Neural cell (in vitro differentiated cells): ENCODE measurements at regions not wholly inside any gene's neighbourhood (a gene's known extent, or its start where the extent isn't known, plus 50 kb on each side); places are given as distances from the start of the nearest gene placed in this dataset.

ENCODE experiments used
- EZH2 ChIP-seq: fragments of 200-600, 300-800 bp; shearing (Covaris generic), sonication (generic); IDR thresholded peaks from 2 replicates; pipeline ENCODE4 v1.6.1; 2014; ENCODE audit warnings: antibody characterized with exemption, low read length, borderline replicate concordance, mild to moderate bottlenecking; ENCODE audit not compliant: insufficient read depth, poor library complexity, severe bottlenecking
- POLR2AphosphoS5 ChIP-seq: IDR thresholded peaks from 2 replicates; pipeline ENCODE4 v1.6.1; 2012
- TF ChIP-seq, protein P1 (sequence below): IDR thresholded peaks from 2 replicates; pipeline ENCODE4 v1.6.1; 2012; ENCODE audit warnings: borderline replicate concordance
- TF ChIP-seq, protein P2 (sequence below): fragments of 450-650 bp; IDR thresholded peaks from 2 replicates; pipeline ENCODE4 v1.5.1; 2014; ENCODE audit warnings: antibody characterized with exemption, mild to moderate bottlenecking, moderate library complexity; ENCODE audit not compliant: poor library complexity, severe bottlenecking

DNA sequence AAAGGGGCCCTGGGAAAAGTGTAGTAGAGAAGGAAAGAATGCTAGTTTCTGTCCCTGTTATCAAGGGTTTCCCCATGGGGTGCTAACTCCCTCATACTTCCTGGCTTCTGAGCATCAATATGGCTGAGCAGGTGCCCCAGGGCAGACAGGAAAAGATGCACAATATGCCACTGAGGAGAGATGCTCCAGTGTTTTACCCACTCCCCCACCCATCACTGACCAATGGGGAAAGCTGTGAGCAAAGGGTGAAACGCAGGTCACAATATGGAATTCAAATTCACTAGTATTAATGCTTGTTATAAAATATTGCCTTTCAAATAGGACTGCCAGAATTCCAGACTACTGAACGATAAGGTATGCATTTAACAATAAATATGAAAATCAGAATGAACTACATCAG lies 187.5 kb upstream of the CTNNB1 start:
- TF ChIP-seq, protein P1, sequence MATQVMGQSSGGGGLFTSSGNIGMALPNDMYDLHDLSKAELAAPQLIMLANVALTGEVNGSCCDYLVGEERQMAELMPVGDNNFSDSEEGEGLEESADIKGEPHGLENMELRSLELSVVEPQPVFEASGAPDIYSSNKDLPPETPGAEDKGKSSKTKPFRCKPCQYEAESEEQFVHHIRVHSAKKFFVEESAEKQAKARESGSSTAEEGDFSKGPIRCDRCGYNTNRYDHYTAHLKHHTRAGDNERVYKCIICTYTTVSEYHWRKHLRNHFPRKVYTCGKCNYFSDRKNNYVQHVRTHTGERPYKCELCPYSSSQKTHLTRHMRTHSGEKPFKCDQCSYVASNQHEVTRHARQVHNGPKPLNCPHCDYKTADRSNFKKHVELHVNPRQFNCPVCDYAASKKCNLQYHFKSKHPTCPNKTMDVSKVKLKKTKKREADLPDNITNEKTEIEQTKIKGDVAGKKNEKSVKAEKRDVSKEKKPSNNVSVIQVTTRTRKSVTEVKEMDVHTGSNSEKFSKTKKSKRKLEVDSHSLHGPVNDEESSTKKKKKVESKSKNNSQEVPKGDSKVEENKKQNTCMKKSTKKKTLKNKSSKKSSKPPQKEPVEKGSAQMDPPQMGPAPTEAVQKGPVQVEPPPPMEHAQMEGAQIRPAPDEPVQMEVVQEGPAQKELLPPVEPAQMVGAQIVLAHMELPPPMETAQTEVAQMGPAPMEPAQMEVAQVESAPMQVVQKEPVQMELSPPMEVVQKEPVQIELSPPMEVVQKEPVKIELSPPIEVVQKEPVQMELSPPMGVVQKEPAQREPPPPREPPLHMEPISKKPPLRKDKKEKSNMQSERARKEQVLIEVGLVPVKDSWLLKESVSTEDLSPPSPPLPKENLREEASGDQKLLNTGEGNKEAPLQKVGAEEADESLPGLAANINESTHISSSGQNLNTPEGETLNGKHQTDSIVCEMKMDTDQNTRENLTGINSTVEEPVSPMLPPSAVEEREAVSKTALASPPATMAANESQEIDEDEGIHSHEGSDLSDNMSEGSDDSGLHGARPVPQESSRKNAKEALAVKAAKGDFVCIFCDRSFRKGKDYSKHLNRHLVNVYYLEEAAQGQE: no peak
- no peak for TF ChIP-seq EZH2
- TF ChIP-seq, protein P2, sequence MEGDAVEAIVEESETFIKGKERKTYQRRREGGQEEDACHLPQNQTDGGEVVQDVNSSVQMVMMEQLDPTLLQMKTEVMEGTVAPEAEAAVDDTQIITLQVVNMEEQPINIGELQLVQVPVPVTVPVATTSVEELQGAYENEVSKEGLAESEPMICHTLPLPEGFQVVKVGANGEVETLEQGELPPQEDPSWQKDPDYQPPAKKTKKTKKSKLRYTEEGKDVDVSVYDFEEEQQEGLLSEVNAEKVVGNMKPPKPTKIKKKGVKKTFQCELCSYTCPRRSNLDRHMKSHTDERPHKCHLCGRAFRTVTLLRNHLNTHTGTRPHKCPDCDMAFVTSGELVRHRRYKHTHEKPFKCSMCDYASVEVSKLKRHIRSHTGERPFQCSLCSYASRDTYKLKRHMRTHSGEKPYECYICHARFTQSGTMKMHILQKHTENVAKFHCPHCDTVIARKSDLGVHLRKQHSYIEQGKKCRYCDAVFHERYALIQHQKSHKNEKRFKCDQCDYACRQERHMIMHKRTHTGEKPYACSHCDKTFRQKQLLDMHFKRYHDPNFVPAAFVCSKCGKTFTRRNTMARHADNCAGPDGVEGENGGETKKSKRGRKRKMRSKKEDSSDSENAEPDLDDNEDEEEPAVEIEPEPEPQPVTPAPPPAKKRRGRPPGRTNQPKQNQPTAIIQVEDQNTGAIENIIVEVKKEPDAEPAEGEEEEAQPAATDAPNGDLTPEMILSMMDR: no peak
- no peak for TF ChIP-seq POLR2AphosphoS5
